HG03095 (cell line): ENCODE measurements at regions not wholly inside any gene's neighbourhood (a gene's known extent, or its start where the extent isn't known, plus 50 kb on each side); places are given as distances from the start of the nearest gene placed in this dataset.
"Not testable (repeated sequence)": the region's sequence is repeated elsewhere in the genome, so short reads cannot be mapped to it uniquely, and the experiment has no call there.

Source experiments
- ATAC-seq: cut with Tn5 transposase; IDR thresholded peaks from one replicate; pipeline ENCODE4 v1.9.1; 2021; ENCODE audit warnings: moderate library complexity; ENCODE audit not compliant: unreplicated experiment

DNA sequence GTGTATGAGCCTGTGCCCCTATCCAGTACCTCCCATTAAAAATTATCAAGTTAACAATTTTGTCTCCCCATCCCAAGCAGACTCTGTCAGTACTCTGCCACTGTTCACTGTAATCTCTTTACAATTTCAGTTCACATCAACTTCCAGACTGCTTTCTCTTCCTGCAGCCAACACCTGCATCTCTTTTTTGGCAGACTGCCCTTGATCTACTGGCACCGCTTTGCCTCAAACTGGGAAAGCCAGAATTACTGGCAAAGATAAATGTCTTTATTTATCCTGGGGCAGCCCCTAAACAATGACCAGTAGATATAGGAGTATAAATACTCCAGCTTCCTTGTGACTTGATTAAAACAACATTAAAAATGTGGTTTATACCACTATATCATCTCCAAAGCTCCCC lies 494.1 kb downstream of the ZNF385D start:
- ATAC-seq, result no peak

GRCh38 chr3:21238661-21239060 lies 512.3 kb downstream of the ZNF385D start:
- ATAC-seq, result no peak

DNA sequence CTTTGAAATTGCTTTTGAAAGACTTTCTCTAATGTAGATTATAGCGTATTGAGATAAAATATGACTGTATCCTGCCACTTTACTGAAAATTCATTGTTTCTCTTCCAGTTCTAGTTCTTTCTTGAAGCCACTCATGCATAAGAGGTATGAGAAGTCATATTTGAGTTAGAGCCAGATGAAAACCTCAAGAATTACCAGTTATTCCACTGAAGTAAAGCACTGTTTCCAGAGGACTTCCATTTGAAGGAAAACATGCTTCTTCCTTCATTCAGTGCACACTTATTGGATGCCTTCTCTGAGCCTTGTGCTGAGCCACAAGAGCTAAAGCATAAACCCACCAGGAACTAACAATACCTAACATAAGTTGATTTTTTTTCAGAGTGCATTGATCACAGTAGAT lies 513.4 kb downstream of the ZNF385D start:
- no peak for ATAC-seq

GRCh38 chr3:21235491-21235890 lies 515.5 kb downstream of the ZNF385D start:
- ATAC-seq, result no peak

GRCh38 chr3:21234933-21235332 lies 516.1 kb downstream of the ZNF385D start:
- ATAC-seq, result no peak

DNA sequence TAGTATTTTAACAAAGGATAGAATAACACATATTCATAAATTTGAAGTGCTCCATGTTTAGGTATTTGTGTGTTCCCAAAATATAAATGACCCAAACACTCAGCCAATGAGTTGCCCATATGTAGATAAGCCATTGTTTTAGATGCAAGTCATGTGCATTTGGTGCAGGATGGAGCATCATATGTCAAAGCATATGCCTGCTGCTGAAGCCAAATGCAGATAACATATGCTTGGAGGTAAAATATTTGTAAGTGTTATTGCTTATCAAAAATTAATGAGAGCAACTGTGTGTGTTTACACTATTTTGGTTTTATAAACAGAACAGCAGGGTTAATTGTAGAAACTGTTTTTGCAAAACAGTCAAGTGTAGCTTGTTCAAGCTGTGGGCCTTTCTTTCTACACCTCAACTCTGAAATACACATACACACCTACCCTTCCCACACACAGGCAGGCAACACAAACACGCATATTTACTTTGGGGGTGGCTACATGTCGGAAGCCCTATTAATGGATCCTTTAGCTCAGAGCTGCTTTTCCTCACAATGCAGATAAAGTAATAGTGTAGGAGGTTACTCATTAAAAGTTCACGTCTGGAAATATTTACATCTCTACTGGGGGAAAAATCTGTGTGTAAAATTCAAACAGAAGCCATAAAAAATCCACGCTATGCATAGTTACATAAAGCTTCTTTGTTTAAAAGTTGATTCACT lies 521.4 kb downstream of the ZNF385D start:
- no peak for ATAC-seq

- no peak for ATAC-seq
Measured at GRCh38 chr3:21226086-21226485, 524.9 kb downstream of the ZNF385D start.

- ATAC-seq, result no peak
Measured at GRCh38 chr3:21220944-21221343, 530.1 kb downstream of the ZNF385D start.

- no peak for ATAC-seq
Measured at GRCh38 chr3:21216598-21216997, 534.4 kb downstream of the ZNF385D start.

GRCh38 chr3:21204122-21204521 lies 546.9 kb downstream of the ZNF385D start:
- ATAC-seq, result not testable (repeated sequence)

DNA sequence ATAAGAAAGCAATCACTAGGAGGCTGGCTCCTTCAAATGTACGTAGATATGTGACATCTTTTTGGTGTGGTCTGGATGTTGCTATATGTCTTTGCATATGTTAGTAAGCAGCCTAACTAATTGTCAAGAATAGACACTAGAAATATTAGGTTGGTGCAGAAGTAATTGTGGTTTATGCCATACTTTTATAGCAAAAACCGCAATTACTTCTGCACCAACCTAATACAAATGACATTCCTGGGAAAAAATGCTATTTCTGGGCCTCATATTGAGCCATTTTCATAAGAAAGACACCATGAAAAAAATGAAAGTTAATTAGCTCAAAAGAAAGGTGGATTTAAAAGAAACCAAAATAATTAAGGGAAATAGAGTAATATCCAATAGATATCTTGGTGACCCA lies 555.8 kb downstream of the ZNF385D start:
- no peak for ATAC-seq

DNA sequence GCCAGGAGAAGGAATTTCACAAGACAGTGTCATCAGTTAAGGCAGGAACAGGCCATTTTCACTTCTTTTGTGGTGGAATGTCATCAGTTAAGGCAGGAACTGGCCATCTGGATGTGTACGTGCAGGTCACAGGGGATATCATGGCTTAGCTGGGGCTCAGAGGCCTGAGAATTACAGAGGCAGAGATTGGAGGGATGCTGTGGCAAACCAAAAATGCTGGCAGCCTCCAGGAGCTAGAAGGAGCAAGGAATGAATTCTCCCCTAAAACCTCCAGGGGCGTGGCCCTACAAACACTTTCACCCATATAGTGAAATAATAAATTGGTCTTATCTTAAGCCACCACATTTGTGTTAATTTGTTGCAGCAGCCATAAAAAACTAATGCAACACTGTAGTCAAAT lies 557.0 kb downstream of the ZNF385D start:
- not testable (repeated sequence) for ATAC-seq

- no peak for ATAC-seq
Measured at GRCh38 chr3:21188459-21188858, 562.6 kb downstream of the ZNF385D start.

GRCh38 chr3:21185816-21186314 lies 565.1 kb downstream of the ZNF385D start:
- ATAC-seq, result no peak

- no peak for ATAC-seq
Measured at GRCh38 chr3:21174461-21174860, 576.5 kb downstream of the ZNF385D start.

- peak; percentile 63 for ATAC-seq
Measured at GRCh38 chr3:21170964-21171363, 580.0 kb downstream of the ZNF385D start.

DNA sequence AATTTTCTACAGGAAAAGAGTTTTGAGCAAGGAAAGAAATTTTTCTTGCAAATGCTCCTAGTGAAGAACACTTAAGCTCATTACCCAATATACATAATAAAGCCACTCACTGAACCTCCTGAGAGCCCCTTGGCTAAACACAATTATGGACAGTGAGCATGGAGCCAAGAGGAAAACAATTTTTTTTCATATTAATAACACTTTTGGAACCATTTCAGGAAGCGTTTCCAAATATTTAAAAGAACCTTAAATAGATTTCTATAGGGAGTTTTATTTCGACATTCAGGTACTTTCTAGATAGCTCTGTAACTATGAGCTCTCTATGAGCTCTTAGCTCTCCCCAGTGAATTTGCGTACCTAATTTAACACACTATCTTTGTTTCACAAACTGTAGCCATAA lies 581.1 kb downstream of the ZNF385D start:
- no peak for ATAC-seq

DNA sequence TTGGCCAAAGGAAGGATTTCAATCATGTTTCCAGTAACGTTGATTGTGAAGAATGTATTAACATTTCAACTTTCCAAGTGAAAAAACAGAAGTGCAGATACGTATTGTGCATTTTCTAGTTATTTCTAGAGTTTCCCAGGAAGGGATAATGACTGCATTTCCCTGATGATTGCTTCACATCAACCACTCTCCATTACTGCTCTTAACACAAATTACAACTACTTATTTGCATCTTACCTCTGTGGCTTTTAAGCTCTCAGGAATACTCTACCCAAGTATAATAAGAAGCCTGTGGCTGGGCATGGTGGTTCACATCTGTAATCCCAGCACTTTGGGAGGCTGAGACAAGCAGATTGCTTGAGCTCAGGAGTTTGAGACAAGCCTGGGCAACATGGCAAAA lies 582.5 kb downstream of the ZNF385D start:
- ATAC-seq, result no peak

DNA sequence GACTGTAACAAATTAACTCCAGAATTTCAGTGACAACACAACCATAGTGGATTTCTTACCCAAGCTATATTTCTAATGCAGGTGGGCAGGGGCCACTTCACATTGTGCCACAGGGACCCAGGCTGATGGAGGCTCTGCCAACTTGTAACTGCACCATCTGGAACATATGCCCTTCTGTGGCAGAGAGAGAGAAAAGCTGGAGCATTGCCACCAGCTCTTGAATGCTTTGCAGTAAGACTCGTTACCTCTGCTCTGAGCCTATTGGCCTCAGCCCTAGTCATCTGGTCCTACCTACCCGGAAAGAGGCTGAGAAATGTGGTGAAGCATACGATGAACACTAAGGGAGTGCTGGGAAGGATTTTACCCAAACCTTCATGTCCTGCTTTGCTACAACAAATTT lies 587.1 kb downstream of the ZNF385D start:
- no peak for ATAC-seq

- no peak for ATAC-seq
Measured at GRCh38 chr3:21159543-21159906, 591.5 kb downstream of the ZNF385D start.

DNA sequence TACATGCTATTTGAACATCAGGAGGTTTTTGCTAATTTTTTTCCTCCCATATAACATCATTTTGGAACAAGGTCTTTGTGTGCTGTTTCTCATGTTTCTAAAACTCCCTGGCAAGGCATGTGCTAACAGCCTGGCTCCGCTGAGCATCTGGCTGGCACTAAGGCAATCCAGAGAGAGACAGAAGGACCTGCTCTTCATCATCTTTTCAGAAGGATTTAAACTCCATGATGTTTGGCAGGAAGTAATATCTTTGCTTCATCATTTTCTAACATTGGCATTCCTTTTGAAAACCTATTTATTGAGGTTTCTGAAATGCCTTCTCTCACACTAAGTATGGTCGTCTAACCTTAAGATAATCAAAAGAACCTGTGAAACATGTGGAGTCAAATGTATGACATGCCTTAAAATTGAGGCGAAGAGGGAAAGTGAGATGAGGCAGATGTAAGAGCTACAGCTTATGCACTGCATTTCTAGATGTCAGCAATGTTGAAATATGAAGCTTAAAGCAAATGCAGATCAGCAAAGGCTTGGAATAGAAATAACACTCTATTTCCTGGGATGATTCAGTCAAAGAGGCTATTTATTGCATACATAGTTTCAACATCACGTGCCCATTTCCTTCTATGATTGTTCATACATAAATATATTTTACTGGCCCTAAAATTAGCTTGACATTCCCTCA lies 592.0 kb downstream of the ZNF385D start:
- no peak for ATAC-seq

GRCh38 chr3:21154911-21155310 lies 596.1 kb downstream of the ZNF385D start:
- ATAC-seq, result no peak

- no peak for ATAC-seq
Measured at GRCh38 chr3:21152555-21152954, 598.5 kb downstream of the ZNF385D start.
